Activated gamma-delta T cell (primary cell): ENCODE measurements at regions not wholly inside any gene's neighbourhood (a gene's known extent, or its start where the extent isn't known, plus 50 kb on each side); places are given as distances from the start of the nearest gene placed in this dataset.

Source experiments
- DNase-seq: peaks from one replicate; lab custom pipeline; 2025; lab: John Stamatoyannopoulos, UW

DNA sequence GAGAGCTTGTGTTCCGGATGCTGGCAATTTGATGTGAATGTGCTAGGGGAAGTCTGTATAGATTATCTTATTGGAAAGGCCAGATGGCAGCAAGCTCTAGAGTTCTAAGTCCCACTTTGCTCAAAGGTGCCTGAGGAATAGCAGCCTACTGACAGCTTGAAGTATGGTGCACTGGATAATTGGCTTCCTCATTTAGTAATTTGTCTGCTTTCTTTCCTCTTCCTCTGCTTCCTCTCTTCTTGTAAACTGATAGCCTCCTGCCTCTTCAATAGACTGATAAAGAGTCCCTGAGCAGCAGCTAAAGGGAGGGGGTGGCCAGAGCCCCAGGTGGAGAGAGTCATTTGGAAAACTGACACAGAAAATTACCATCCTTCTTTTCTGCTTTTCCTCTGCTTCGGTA lies 177.3 kb downstream of the FGF1 start:
- DNase-seq = no peak

DNA sequence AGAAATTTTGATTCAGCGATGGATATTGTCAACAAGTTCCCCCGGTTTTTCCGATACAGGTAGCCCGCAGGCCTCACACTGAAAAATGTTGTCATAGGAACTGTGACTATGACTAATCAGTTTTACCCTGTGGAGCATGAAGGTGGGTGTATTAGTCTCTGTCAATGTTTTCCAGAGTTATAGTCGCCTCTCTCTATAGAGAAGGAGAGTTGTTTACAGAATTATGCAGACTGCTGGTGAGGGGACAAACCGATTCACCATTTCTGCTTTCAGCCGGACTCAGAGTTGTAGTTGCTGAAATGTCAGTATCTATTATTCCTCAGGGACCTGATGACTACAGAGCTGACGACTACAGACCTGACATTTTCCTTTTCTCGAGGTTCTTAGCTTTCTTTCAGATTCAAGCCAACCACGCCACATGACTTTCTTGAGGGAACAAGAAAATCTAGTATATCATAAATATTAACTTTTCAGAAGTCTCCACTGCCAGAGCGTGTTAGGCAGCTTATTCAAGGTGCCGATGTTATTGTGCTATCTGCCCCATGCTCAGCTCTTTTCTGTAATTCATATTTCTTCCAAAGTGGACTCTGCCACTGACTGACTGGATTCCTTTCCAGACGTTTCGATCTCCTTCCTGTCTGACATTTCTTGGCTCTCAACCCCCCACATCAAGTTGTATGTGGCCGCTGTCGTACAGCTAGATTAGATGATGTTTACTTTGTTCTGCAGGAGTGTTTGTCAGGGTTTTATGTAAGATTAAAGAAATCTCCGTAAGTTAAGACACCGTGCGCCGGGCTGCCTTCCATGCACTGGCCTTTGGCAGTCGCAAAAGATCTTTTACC lies 178.1 kb downstream of the FGF1 start:
- no peak for DNase-seq

DNA sequence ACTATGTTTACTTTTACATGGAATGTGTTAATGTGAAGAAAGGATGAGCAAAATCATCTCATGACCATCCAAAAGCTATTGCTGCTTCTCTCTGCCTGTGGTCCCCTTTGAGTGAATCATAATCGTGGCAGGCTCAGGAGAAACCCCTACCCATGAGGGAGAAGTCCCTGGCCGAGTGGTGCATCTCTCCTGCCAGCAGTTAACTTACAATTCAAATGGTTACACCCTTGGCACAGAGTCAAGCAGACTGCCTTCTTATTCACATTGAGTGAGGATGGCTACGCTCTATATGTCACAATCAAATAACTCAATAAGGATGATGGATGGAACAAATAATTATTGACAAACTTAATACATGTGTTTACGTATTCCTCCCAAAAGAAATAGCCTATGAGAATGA lies 179.1 kb downstream of the FGF1 start:
- DNase-seq = no peak

DNA sequence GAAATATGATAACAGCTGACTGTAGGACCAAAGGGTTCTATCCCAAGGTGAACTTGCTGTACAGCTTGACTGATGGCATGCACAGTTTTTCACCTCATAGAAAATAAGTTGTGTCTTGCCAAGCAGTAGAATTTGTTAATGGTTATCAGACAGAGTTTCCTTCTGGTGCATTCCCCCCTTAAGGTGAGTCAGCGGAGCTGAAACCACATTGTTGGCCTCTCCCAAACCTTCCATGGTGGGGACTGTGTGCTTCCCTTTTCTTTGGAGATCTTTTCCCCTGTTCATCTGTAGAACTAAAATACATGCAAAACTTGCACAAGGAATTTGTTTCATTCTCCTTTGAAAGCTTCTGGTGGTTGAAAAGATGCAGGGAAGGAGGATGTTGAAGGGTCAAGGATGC lies 179.8 kb downstream of the FGF1 start:
- DNase-seq = no peak

DNA sequence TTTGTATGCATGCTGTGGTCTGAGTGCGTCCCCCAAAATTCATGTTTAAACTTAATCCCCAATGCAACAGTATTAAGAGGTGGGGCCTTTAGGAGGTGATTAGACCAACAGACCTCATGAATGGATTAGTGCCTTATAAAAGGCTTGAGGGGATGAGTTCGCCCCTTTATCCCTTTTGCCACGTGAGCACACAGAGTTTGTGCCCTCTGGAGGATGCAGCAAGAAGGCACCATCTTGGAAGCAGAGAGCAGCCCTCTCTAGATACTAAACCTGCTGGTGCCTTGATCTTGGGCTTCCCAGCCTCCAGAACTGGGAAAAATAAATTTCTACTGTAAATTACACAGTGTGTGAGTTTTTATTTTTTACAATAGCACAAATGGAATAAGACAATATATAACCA lies 177.1 kb upstream of the SPRY4 start:
- DNase-seq = no peak

DNA sequence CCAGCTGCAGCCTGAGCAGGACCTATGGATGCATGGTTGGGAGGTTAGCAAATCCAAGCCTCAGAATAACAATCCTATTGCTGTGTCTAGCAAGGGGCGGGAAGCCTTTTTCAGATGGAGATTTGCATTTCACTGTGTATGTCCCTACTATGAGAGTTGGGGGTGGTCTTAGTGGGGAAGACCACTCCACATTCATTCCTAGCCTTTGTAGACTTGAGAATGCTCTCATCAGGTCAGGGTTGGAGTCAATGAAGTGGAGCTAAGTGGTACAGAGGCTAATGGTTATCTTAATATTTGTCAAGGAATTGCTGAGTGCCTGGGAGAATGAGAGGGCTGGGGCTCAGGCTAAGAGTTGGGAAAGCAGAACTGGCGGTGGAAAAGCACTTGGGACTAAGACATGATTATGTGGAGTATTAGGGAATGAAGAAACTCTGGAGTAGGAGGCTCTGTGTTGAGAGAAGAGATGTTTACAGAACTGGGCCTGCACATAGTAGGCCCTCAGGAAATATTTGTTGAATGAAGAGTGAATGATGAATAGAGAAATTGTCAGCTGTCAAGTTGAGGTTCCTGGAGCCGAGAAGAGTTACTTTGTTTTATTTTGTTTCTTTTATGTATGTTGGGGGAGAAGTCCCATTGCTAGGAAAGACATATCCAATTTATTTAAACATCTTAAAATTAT lies 175.5 kb upstream of the SPRY4 start:
- no peak for DNase-seq

DNA sequence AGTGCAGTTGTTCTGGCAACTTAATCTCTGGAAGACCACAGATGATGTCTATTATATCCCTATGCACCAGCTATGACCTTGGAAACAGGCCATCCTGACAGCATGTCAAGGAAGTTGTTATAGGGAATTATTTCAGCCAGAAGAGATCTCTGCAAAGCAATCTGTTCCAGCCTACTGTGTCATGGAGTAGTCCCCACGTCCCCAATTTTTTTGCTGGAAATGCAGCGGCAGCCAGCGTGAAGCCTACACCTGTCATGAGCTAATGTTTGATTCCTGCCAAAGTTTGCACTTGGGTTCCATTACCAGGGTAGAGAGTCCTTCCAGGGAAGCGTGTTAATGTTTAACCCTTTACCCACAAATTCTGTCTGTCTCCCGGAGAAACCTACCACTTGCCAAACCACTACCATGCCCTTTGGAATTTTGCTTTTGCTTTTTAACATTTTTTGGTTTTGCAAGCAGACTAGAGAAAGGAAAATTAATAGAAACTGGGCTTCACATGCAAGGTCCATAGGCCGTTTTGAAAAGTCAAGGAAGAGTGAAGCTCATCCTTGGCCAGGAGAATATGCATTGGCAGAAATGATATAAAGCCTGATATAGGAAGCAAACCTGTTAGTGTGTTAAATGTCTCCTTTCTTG lies 174.9 kb upstream of the SPRY4 start:
- DNase-seq = no peak

DNA sequence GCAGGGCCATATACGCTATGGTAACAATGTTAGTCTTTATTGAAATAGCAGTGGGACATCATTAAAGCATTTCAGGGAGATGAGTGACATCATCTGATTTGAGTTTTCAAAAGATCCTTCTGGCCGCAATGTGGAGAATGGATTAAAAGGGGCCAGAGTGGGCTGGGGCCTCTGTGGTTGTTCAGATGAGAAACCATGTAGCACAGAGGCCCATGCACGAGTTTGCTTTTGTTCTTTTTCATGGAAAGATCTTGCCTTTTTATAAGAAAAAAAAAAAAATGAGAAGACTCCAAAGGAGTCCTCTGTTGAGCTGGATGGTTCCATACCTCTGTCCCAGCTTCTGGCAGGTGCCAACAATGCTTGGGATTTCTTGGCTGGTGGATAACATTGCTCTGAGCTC lies 173.5 kb upstream of the SPRY4 start:
- DNase-seq = no peak

DNA sequence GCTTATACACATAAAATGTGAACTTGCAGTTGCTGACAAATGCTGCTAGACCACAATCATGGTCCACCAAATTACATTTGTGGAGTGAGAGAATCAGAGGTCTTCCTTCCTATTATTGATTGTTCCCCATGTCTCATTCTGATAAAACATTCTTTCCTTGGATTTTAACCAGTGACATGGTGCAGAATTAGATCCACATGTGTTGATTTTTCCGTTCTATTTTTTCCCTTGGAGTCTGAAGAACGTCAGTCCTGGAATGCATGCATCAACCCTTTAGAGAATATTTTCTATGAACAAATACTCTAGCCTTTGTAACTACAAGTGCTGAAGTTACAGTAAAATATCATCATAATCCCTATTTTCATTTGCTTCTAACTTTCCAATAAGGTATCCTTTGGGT lies 170.7 kb upstream of the SPRY4 start:
- no peak for DNase-seq

DNA sequence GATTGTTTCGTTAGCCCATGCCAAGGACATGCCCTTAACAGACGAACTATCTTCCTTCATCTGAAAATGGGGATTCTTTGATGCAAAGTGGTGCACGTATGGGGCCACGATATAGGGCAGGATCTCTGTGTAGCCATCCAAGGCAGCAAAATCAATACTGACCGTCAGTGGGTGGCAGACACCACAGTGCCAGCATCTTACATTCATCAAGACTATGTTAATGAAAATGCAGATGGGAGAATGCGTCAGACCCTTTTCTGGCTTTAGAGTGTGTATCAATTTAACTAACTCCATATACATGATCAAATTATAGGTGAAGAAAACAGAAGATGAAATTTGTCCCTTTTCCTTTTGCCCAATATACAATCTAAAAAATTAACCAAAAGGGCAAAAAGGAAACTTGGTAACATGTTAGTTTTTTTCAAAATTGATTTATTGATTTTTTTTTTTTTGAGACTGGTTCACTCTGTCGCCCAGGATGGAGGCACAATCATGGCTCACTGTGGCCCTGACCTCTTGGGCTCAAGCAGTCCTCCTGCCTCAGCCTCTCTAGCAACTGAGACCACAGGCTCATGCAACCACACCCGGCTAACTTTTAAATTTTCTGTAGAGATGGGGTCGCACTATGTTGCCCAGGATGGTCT lies 169.2 kb upstream of the SPRY4 start:
- DNase-seq = no peak

DNA sequence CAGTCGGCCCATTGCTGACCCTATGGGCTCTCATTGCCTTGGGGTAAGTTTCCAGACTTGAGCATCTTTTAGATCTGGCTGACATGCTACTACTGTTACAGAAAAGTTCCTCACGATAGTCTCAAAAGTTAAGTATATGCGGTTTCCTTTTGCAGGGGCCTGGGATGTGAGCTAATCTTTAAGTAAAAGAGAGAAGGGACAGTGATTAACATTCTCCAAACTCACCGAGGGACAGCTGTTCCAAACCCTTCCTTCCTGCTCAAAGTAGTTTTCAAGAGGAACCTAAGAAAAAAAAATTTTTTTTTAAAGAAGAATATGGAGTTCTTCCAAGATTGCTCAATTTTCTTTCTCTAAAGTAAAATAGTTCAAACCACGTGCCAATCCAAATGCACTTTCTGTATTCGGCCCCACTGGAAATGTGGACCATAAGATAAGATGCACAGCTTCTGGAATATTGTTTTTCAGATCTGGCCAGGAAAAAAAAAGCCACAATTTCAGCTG lies 168.0 kb upstream of the SPRY4 start:
- no peak for DNase-seq

DNA sequence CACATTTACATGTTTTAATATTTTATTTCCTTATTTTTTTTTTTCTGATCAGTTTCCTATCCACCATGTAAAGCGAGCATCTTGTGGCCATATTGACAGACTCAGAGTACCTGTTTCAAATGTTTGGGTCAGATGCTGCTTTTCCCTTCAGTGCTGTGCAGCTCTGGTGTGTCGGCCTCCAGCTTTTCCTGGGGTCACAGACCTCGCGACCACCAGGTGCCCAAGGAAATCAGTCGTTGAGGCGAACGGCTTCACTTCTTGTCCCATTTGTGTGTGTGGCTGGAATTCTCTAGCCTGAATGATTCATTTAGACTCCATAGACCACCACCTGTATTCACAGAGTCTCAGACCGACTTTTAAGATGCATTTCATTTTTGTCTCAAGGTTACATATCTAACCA lies 166.9 kb upstream of the SPRY4 start:
- no peak for DNase-seq

DNA sequence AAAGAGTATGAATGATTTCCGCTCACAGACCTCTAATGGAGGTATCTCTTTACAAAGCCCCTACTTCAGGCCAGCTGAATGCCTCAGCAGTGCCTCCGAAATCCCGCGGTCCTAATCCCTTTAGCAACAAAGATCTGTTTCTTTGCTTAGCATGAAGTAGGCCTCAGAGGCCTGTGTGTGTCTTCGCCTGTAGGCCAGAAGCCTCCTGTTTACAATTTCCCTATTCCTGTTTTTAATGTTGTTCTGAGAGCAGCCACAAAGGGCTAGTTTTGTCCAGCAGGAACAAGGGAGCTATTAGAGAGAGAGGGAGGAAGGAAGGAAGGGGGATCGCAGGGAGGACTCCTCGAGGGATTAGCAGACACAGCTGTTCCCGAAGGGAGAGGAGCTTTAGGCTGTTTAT lies 166.4 kb upstream of the SPRY4 start:
- DNase-seq = no peak

DNA sequence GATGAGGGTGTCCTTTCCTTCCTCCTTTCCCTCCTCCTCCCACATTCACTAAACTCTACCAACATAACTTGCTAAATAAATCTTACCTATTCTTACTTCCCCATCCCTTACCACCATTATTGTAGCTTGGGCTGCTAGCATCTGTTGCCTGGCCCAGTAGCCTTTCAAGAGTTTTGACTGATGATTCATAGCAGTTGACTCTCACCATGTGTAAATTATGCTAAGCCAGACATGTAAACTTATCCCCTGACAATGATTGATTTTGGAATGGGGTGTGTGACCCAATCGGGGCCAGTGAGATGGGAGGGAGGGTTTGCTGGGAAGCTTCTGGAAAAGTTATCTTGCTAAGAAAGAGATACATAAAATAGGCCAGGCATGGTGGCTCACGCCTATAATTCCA lies 161.8 kb upstream of the SPRY4 start:
- no peak for DNase-seq

DNA sequence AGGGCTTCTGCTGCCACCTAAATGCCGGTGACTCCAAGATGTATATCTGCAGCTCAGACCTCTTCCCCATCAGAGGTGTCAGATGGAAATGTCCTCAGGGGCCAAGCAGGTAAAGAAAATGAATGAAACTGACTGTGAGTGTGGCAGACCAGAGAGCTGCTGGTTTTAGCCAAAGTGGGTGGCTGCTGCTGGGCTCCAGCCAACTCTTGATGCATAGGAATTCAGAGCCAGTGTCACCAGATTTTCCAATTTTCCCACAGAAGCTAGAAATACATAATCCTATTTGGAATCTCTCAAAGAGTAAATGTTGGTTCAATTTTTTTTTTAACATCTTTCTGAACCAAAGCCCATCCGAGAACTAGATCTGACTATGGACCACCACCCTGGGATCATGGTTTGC lies 161.2 kb upstream of the SPRY4 start:
- no peak for DNase-seq

DNA sequence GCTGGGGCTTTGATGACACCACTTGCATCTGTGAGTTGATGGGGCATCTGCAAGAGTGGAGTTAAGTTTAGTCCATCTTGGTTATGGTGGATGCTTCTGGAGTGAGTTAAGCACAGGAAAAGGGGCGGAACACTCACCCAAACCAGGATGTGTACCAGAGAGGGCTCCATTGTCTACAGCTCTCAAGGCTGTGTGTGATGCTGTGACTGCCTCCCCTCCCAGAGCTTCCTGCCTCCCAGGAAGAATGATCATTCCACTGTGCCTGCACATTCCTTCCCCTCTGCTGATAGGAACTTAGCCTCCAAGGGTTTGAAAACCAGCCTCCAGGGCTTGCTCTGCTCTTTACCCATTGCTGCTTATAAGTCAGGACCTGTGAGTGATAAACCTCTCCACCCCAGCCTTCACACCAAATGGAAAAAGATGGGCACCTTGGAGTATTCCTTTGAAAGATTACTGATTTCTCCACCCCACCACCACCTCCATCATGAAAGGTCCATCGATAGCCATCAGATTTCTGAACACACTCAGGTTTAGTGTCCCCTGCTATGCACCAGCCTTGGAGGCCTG lies 160.1 kb upstream of the SPRY4 start:
- DNase-seq = no peak

DNA sequence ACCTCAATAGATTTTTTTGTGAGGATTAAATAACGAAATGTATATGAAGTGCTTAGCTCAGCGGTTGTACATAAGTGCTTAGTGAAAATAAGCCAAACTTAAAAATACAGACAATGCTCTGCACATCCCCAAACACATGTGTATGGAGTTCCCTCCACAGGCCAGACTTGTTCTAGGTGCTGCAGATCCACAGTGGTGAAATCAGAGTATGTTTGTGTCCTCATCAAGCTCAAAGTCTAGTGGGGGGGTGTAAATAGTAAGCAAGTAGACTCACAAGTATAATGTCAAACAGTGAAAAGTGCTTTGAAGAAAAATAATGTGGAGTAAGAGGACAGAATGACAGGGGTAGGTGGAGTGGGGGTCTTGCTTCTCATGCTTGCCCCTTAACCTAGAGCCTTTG lies 157.4 kb upstream of the SPRY4 start:
- no peak for DNase-seq

DNA sequence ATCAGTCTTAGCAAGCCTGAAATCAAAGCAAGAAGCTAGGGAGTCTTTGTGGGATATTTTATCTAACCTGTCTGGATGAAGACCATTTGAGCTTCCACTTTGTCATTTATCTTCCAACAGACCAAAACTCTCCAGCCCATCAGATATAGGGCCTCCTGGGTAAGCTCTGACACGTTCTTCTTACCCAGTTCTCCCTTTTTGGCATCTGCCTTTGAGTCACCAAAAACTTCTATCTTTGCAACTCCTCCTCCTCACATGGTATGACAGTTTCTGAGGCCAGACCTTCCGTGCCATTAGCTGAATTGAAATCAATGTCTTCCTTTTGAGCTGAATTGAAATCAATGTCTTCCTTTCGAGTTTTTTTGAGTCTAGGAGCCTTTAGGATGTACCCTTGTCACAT lies 156.6 kb upstream of the SPRY4 start:
- DNase-seq = no peak

DNA sequence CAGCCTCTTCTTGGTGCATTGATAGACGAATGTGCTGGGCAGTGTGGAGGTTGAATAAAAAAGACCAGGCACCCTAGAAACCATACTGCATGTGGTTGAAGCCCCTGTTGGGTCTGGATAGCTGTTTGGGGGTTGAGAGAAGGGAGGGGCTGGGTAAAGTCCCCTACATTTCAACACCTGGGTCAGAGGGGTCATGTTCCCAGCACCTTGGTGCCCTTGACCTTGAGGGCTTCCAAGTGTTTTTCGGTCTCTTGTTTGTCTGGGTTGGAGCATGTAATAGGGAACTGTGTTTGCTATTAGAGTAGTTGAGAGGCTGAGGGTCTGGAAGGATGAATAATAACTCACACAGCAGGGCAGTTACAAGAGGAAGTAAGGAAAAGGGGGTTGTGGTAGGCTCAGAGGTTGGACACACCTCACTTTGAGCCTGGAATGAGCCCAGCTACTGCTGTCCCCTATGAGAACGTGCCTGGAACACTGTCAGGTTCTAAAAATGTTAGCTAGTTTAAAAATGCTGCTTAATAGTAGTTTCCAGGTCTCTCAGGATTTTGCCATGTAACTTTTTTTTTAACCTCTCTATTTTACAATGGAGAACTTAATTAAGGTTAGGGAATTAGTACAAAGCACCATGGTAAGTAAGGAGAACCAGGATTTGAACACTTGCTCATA lies 155.2 kb upstream of the SPRY4 start:
- DNase-seq = no peak

DNA sequence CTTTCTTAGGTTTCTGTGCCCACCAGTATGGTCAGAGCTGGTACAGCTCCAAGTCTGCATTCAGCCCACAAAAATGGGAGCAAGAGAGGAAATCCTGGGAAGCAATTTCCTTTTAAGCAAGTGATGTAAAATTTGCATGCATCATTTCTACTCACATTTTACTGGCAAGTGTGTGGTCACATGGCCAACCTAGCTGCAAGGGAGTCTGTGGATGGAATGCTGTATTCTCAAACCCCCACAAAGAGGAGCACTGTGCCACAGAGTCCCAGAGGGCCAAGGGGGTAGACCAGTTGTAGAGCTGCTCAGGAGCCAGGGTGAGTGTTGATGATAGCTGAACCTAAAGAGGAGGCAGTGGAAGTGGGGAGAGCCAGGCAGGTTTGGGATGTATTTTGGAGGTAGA lies 154.3 kb upstream of the SPRY4 start:
- no peak for DNase-seq

DNA sequence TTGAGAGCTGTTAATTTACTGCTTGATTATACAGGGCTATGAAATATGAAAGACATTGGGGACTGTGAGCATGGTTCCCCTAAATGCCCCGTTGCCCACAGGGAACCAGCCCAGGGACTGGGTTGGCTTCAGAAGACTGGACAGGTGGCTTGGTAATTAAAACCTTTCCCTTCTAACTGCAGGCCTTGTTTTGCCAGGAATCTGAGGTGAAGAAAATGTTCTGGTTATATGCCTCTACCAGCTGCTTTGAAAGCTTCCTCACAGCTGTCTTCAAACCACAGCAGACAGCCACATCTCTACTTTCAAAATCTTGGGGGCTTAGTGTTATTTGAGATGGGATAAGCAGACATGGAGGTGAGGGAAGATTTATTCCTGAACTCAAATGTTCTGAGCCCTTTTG lies 153.3 kb upstream of the SPRY4 start:
- no peak for DNase-seq

DNA sequence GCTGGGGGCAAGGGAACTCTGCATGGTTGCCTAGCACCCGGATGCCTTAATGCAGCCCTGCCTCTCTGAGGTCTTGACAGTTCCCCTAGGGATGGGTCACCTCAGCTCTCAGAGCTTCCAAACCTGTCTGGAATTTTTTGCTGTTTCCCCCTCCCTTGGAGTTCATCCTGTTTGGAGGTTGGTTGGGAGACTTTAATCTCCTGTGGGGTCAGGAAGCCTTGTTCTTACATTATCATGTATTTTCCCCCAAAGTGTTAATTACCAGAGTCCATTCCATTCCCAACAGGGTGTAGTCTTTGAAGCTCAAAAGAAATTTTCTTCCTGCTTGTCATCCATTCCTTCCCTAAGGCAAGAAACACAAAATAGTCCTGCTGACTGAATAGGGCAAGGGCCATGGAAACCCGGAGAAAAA lies 150.3 kb upstream of the SPRY4 start:
- no peak for DNase-seq
